CD14-positive monocyte (primary cell): ENCODE measurements at regions not wholly inside any gene's neighbourhood (a gene's known extent, or its start where the extent isn't known, plus 50 kb on each side); places are given as distances from the start of the nearest gene placed in this dataset.

ENCODE experiments used
- DNase-seq, 3 donors: peaks; one replicate each; pipeline ENCODE4 v3.0.0-alpha.2; 2011 to 2022
- H2AFZ ChIP-seq: 2 replicates; pipeline ENCODE4 v1.6.0; 2012; ENCODE audit warnings: mild to moderate bottlenecking, low read depth, low read length, inconsistent platforms; ENCODE audit not compliant: insufficient read depth, poor library complexity, severe bottlenecking
- H3K27ac ChIP-seq, 2 donors: 1 replicate in 1 of 2; 2 replicates in 1 of 2; pipeline ENCODE4 v1.5.1; 2012 to 2013; ENCODE audit warnings: low read length in 2 of 2, control low read depth in 1 of 2, inconsistent platforms in 1 of 2, low read depth in 1 of 2, mild to moderate bottlenecking in 1 of 2
- H3K27me3 ChIP-seq, 2 donors: one replicate each; pipeline versions ENCODE4 v1.6.0 to v1.6.1; 2011 to 2013; ENCODE audit warnings: low read length in 2 of 2; ENCODE audit not compliant: control insufficient read depth in 2 of 2, insufficient read depth in 2 of 2
- H3K36me3 ChIP-seq, 2 donors: replicated peaks in 1 of 2; 1 replicate in 1 of 2; 2 replicates in 1 of 2; pipeline versions ENCODE4 v1.5.1 to v1.6.1; 2012 to 2013; ENCODE audit warnings: low read length in 2 of 2, control low read depth in 1 of 2, inconsistent platforms in 1 of 2, mild to moderate bottlenecking in 1 of 2; ENCODE audit not compliant: insufficient read depth in 2 of 2, control insufficient read depth in 1 of 2
- H3K4me1 ChIP-seq, 2 donors: 1 replicate in 1 of 2; 2 replicates in 1 of 2; pipeline versions ENCODE4 v1.5.1 to v1.6.1; 2012 to 2013; ENCODE audit warnings: low read length in 2 of 2, control low read depth in 1 of 2, inconsistent platforms in 1 of 2, mild to moderate bottlenecking in 1 of 2, moderate library complexity in 1 of 2; ENCODE audit not compliant: insufficient read depth in 2 of 2, control insufficient read depth in 1 of 2
- H3K4me2 ChIP-seq: replicated peaks from 2 replicates; pipeline ENCODE3; 2012; ENCODE audit warnings: low read length, moderate library complexity, mild to moderate bottlenecking; ENCODE audit not compliant: poor library complexity, severe bottlenecking; ENCODE audit errors: extremely low read depth
- H3K4me3 ChIP-seq, 3 experiments: fragments of 200-600 bp in 1 of 3; sonication (generic) in 1 of 3; replicated peaks in 1 of 3; 1 replicate in 2 of 3; 2 replicates in 1 of 3; pipeline ENCODE4 v1.5.1; 2011 to 2013; ENCODE audit warnings: low read length in 3 of 3, mild to moderate bottlenecking in 3 of 3, control low read depth in 2 of 3, low read depth in 2 of 3, inconsistent platforms in 1 of 3, moderate library complexity in 1 of 3
- H3K79me2 ChIP-seq: 2 replicates; pipeline ENCODE4 v1.6.0; 2012; ENCODE audit warnings: mild to moderate bottlenecking, control low read depth, inconsistent platforms, low read length, moderate library complexity; ENCODE audit not compliant: insufficient read depth
- H3K9ac ChIP-seq: 2 replicates; pipeline ENCODE4 v1.6.0; 2017; ENCODE audit warnings: low read length, mild to moderate bottlenecking; ENCODE audit not compliant: insufficient read depth, poor library complexity, severe bottlenecking
- H3K9me3 ChIP-seq, 2 donors: replicated peaks in 1 of 2; 1 replicate in 1 of 2; 2 replicates in 1 of 2; pipeline versions ENCODE4 v1.5.1 to v1.6.1; 2012 to 2013; ENCODE audit warnings: low read length in 2 of 2, control low read depth in 1 of 2; ENCODE audit not compliant: control insufficient read depth in 1 of 2, insufficient read depth in 1 of 2
- H4K20me1 ChIP-seq: 2 replicates; pipeline ENCODE4 v1.6.0; 2012; ENCODE audit warnings: mild to moderate bottlenecking, low read length, control low read depth, moderate library complexity; ENCODE audit not compliant: insufficient read depth
- H3K27ac Mint-ChIP-seq, 7 donors: one replicate each; pipeline ENCODE4 v1.8.0; 2020; ENCODE audit warnings: mild to moderate bottlenecking in 7 of 7, mixed read lengths in 7 of 7, moderate library complexity in 6 of 7, inconsistent platforms in 2 of 7
- H3K27me3 Mint-ChIP-seq, 3 donors: one replicate each; pipeline ENCODE4 v1.8.0; 2021 to 2022; ENCODE audit warnings: low read depth in 3 of 3, mild to moderate bottlenecking in 3 of 3, mixed read lengths in 3 of 3, moderate library complexity in 3 of 3, inconsistent platforms in 1 of 3
- H3K36me3 Mint-ChIP-seq, 2 donors: one replicate each; pipeline ENCODE4 v1.8.0; 2020; ENCODE audit warnings: mixed read lengths in 2 of 2, inconsistent platforms in 1 of 2, mild to moderate bottlenecking in 1 of 2
- H3K4me1 Mint-ChIP-seq: one replicate; pipeline ENCODE4 v1.8.0; 2020; ENCODE audit warnings: mild to moderate bottlenecking, mixed read lengths
- H3K4me3 Mint-ChIP-seq, 2 donors: one replicate each; pipeline ENCODE4 v1.8.0; 2020; ENCODE audit warnings: mild to moderate bottlenecking in 2 of 2, mixed read lengths in 2 of 2, moderate library complexity in 1 of 2
- H3K9me3 Mint-ChIP-seq, 7 donors: one replicate each; pipeline ENCODE4 v1.8.0; 2020 to 2022; ENCODE audit warnings: mixed read lengths in 7 of 7, mild to moderate bottlenecking in 6 of 7, moderate library complexity in 6 of 7, inconsistent platforms in 2 of 7
- WGBS: methylation state at CpG from one replicate; pipeline ENCODE4 v1.1.5; 2013; ENCODE audit warnings: missing lambda C conversion rate; ENCODE audit not compliant: insufficient coverage; 5-methylcytosine and 5-hydroxymethylcytosine counted together
- intact Hi-C, 2 donors: fragments of 100-400 bp; cut with micrococcal nuclease; formaldehyde crosslinking; loops; one replicate each; pipeline versions ENCODE4 v1.15.0 to v1.15.1; 2023
- TF ChIP-seq, protein P1 (sequence below): fragments of 200-600 bp; IDR thresholded peaks from one replicate; pipeline ENCODE4 v1.8.0; 2022; ENCODE audit warnings: antibody characterized with exemption, mild to moderate bottlenecking

DNA sequence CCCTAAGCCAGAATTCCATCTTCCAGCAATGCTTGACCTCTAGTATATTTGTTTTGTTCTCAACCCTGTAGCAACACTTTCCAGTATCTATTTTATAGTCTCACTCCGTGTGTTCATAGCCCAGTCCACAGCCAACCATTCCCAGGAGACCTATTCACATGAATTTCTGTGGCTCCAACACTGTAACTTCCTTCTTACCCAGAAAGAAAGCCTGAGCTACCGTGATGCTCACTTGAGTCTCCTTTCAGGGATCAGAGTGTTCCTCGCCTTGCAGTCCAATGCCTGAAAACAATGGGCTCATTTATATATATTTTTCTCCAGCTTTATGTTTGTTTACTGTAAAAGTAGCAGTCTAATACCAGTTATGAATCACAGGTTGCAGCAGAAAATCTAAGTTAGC is 645.0 kb upstream of the NOVA1 start:
- no peak overlapping the region for H3K4me3 ChIP-seq
- TF ChIP-seq, protein P1, sequence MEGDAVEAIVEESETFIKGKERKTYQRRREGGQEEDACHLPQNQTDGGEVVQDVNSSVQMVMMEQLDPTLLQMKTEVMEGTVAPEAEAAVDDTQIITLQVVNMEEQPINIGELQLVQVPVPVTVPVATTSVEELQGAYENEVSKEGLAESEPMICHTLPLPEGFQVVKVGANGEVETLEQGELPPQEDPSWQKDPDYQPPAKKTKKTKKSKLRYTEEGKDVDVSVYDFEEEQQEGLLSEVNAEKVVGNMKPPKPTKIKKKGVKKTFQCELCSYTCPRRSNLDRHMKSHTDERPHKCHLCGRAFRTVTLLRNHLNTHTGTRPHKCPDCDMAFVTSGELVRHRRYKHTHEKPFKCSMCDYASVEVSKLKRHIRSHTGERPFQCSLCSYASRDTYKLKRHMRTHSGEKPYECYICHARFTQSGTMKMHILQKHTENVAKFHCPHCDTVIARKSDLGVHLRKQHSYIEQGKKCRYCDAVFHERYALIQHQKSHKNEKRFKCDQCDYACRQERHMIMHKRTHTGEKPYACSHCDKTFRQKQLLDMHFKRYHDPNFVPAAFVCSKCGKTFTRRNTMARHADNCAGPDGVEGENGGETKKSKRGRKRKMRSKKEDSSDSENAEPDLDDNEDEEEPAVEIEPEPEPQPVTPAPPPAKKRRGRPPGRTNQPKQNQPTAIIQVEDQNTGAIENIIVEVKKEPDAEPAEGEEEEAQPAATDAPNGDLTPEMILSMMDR, result no peak
- H3K9me3 Mint-ChIP-seq, result peaks cover 0 to 5% (median 0%) of the 10 kb centered on the region in 7 donors

DNA sequence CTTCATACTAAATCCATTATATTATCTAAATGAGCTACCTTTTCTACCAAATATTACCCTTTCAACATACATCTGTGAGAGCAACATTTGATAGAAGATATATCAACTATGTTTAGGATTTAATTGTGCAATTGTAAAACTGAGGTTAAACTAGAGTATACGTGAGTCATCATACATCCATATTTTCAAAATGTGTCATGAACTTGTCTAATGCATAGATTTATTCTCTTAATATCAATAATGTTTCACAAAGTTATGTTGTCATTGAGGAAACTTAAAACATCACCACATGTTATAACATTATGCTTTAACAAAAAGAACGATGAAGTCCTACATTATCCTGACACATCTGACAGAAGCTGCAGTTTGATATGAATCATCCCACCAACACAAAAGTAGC is 645.5 kb upstream of the NOVA1 start:
- peaks cover 0 to 2% (median 0%) of the 10 kb centered on the region in 3 donors for H3K27me3 Mint-ChIP-seq
- no peak overlapping the region for H3K4me2 ChIP-seq
- H3K9me3 Mint-ChIP-seq, result peaks cover 0 to 5% (median 0%) of the 10 kb centered on the region in 7 donors

More for the DNA sequence above, 645.0 kb upstream of the NOVA1 start:
- no peak overlapping the region for H2AFZ ChIP-seq
- DNase-seq, result no peak
- H3K79me2 ChIP-seq, result no peaks in the 10 kb centered on the region
- no peak overlapping the region for H3K27ac ChIP-seq
- H3K27me3 ChIP-seq, result no peaks in the 10 kb centered on the region
- H3K4me2 ChIP-seq, result no peak overlapping the region
- Mint-ChIP-seq H3K4me3 (no peak overlapping the region), H3K36me3 (no peaks in the 10 kb centered on the region), H3K27me3 (no peaks in the 10 kb centered on the region), H3K4me1 (no peaks in the 10 kb centered on the region), H3K27ac (no peak overlapping the region)
- 67% methylated on average over 1 of the region's 3 CpGs for WGBS
- no peaks in the 10 kb centered on the region for H3K36me3 ChIP-seq
- H4K20me1 ChIP-seq, result no peaks in the 10 kb centered on the region
- H3K9me3 ChIP-seq, result no peaks in the 10 kb centered on the region
- H3K9ac ChIP-seq, result no peak overlapping the region
- H3K4me1 ChIP-seq, result no peaks in the 10 kb centered on the region
- intact Hi-C loops, result no loop called here

More for the DNA sequence above, 645.5 kb upstream of the NOVA1 start:
- Histone ChIP-seq H2AFZ (no peak overlapping the region), H3K9ac (no peak overlapping the region), H3K4me1 (no peaks in the 10 kb centered on the region), H3K9me3 (no peaks in the 10 kb centered on the region), H3K36me3 (no peaks in the 10 kb centered on the region), H3K4me3 (no peak overlapping the region), H3K79me2 (no peaks in the 10 kb centered on the region), H3K27me3 (no peaks in the 10 kb centered on the region), H3K27ac (no peak overlapping the region), H4K20me1 (no peaks in the 10 kb centered on the region)
- DNase-seq, result no peak
- Mint-ChIP-seq H3K36me3 (no peaks in the 10 kb centered on the region), H3K27ac (no peak overlapping the region), H3K4me3 (no peak overlapping the region), H3K4me1 (no peaks in the 10 kb centered on the region)
- TF ChIP-seq, protein P1, result no peak
- no CpG with 5 or more reads among the region's 2 CpGs for WGBS
- intact Hi-C loops, result no loop called here
